Common myeloid progenitor, CD34-positive (primary cell): ENCODE measurements at regions not wholly inside any gene's neighbourhood (a gene's known extent, or its start where the extent isn't known, plus 50 kb on each side); places are given as distances from the start of the nearest gene placed in this dataset.

ENCODE experiments used
- CTCF ChIA-PET: fragments of 350-600 bp; sonication (Branson Sonifier 250); formaldehyde crosslinking; loops from one replicate; lab custom pipeline; 2021; ENCODE audit warnings: antibody characterized with exemption; lab: Charles Lee
- POLR2A ChIA-PET: fragments of 350-600 bp; sonication (Branson Sonifier 250); formaldehyde crosslinking; loops from one replicate; lab custom pipeline; 2021; ENCODE audit warnings: antibody characterized with exemption; lab: Charles Lee
- DNase-seq, 3 donors: peaks; one replicate each; pipeline versions ENCODE4 v3.0.0 to v3.0.0-alpha.2; 2013
- H3K27ac ChIP-seq, 2 experiments: 1 replicate in 1 of 2; 2 replicates in 1 of 2; pipeline ENCODE4 v1.7.0; 2013; ENCODE audit warnings: inconsistent platforms in 2 of 2, low read length in 2 of 2, mild to moderate bottlenecking in 2 of 2, low read depth in 1 of 2, moderate library complexity in 1 of 2; ENCODE audit not compliant: severe bottlenecking in 2 of 2, insufficient read depth in 1 of 2, poor library complexity in 1 of 2
- H3K27me3 ChIP-seq, 5 experiments: replicated peaks in 2 of 5; 1 replicate in 3 of 5; 2 replicates in 2 of 5; pipeline versions ENCODE4 v1.6.1 to v1.7.0; 2013; ENCODE audit warnings: low read length in 4 of 5, mild to moderate bottlenecking in 2 of 5, moderate library complexity in 2 of 5, inconsistent platforms in 1 of 5; ENCODE audit not compliant: insufficient read depth in 5 of 5, control insufficient read depth in 4 of 5
- H3K36me3 ChIP-seq, 4 experiments: 1 replicate in 2 of 4; 2 replicates in 2 of 4; pipeline versions ENCODE4 v1.6.1 to v1.7.0; 2013; ENCODE audit warnings: low read length in 3 of 4, control low read depth in 1 of 4, mild to moderate bottlenecking in 1 of 4; ENCODE audit not compliant: control insufficient read depth in 4 of 4, insufficient read depth in 4 of 4
- H3K4me1 ChIP-seq, 4 experiments: 1 replicate in 3 of 4; 2 replicates in 1 of 4; pipeline versions ENCODE4 v1.6.1 to v1.7.1; 2013; ENCODE audit warnings: low read length in 3 of 4, mild to moderate bottlenecking in 3 of 4, control low read depth in 1 of 4, inconsistent platforms in 1 of 4, moderate library complexity in 1 of 4; ENCODE audit not compliant: control insufficient read depth in 4 of 4, insufficient read depth in 4 of 4; ENCODE audit errors: control extremely low read depth in 1 of 4
- H3K4me3 ChIP-seq, 7 experiments: 1 replicate in 4 of 7; 2 replicates in 3 of 7; pipeline versions ENCODE4 v1.5.1 to v1.7.0; 2013; ENCODE audit warnings: mild to moderate bottlenecking in 7 of 7, low read length in 6 of 7, moderate library complexity in 6 of 7, inconsistent platforms in 2 of 7, low read depth in 2 of 7, control low read depth in 1 of 7; ENCODE audit not compliant: insufficient read depth in 4 of 7, control insufficient read depth in 1 of 7; ENCODE audit errors: extremely low read depth in 1 of 7
- H3K9me3 ChIP-seq, 5 experiments: 1 replicate in 4 of 5; 2 replicates in 1 of 5; pipeline versions ENCODE4 v1.6.1 to v1.7.1; 2013; ENCODE audit warnings: low read length in 4 of 5, mild to moderate bottlenecking in 2 of 5, inconsistent platforms in 1 of 5, low read depth in 1 of 5, moderate library complexity in 1 of 5; ENCODE audit not compliant: control insufficient read depth in 4 of 5, insufficient read depth in 2 of 5; ENCODE audit errors: control extremely low read depth in 1 of 5
- WGBS: methylation state at CpG from one replicate; pipeline ENCODE4 v1.1.5; 2013; ENCODE audit not compliant: insufficient coverage; 5-methylcytosine and 5-hydroxymethylcytosine counted together

DNA sequence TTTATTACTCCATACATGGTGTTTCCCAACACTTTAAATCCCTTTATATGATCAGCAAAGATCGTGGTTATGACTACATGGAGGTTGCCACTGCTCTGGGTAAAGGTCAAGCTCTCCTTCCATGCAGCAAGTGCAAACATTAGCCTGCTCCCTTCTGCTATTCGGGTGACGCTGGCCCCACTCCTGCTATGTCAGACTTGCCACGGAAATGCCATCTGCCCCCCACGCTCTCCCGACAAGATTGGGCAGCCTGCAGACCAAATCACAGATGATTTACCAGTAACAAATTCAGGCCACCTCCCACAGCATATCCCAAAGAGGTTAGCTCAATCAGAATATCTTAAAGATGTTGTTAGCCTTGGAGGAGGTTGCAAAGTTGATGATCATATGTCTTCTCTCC lies 77.8 kb upstream of the MGMT start:
- H3K4me1 ChIP-seq = peaks cover 5 to 14% (median 12%) of the 10 kb centered on the region in 4 experiments
- peaks cover 0 to 1% (median 0%) of the 10 kb centered on the region in 5 experiments for H3K27me3 ChIP-seq
- H3K9me3 ChIP-seq = no peaks in the 10 kb centered on the region
- POLR2A ChIA-PET = no interaction called here
- 100% methylated on average over 3 of the region's 6 CpGs for WGBS
- CTCF ChIA-PET = interaction anchor here (1.0 kb wide), 1 partner anchor 53 kb away, joined by 3 read pairs; no protein-coding TSS in a partner anchor
- H3K36me3 ChIP-seq = no peaks in the 10 kb centered on the region
- DNase-seq = no peak
- H3K27ac ChIP-seq = no peak overlapping the region
- no peak overlapping the region for H3K4me3 ChIP-seq

DNA sequence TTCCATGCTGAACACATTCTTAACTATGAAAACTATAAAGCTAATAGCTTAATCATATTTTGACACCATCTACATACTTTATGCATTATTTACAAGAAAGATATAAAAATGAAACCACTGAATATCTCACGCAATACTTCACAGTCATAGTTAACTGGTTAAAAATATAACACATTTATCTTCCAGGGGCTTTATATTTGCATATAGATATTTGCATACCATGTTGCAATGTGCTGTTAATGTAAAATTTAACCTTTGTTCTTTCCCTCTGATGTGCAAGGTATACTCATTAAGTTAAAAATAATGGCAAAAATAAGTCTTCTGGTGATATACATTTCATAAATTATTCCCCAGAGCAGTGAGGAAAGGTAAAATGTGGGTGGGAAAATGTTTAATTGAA lies 76.9 kb upstream of the MGMT start:
- POLR2A ChIA-PET = no interaction called here
- WGBS = no CpG with 5 or more reads among the region's 1 CpG

DNA sequence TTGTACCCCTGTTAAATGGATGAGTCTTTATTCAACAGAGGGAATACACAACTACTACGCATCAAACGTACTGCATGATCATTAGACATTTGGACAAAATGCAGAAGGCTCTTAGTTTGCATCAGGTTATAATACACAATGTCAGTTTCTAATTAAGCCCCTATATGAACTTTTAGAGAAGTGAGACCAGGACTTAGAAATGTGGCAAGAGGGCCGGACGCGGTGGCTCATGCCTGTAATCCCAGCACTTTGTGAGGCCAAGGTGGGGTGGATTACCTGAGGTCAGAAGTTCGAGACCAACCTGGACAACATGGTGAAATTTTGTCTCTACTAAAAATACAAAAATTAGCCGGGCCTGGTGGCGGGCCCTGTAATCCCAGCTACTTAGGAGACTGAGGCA lies 76.3 kb upstream of the MGMT start:
- WGBS = 100% methylated on average over 5 of the region's 8 CpGs
- ChIA-PET POLR2A (no interaction called here), CTCF (no interaction called here)
- no peak overlapping the region for H3K27ac ChIP-seq
- H3K36me3 ChIP-seq = no peaks in the 10 kb centered on the region
- H3K4me1 ChIP-seq = peaks cover 5 to 14% (median 12%) of the 10 kb centered on the region in 4 experiments
- DNase-seq = no peak
- no peaks in the 10 kb centered on the region for H3K9me3 ChIP-seq
- peaks cover 0 to 3% (median 0%) of the 10 kb centered on the region in 5 experiments for H3K27me3 ChIP-seq
- H3K4me3 ChIP-seq = no peak overlapping the region

More for the DNA sequence above, 76.9 kb upstream of the MGMT start:
- Histone ChIP-seq H3K27me3 (peaks cover 0 to 3% (median 0%) of the 10 kb centered on the region in 5 experiments), H3K4me3 (no peak overlapping the region), H3K4me1 (peaks cover 5 to 14% (median 12%) of the 10 kb centered on the region in 4 experiments), H3K36me3 (no peaks in the 10 kb centered on the region), H3K27ac (no peak overlapping the region), H3K9me3 (no peaks in the 10 kb centered on the region)
- DNase-seq = no peak
- CTCF ChIA-PET = interaction anchor here (1.0 kb wide), 1 partner anchor 52 kb away, joined by 3 read pairs; no protein-coding TSS in a partner anchor

DNA sequence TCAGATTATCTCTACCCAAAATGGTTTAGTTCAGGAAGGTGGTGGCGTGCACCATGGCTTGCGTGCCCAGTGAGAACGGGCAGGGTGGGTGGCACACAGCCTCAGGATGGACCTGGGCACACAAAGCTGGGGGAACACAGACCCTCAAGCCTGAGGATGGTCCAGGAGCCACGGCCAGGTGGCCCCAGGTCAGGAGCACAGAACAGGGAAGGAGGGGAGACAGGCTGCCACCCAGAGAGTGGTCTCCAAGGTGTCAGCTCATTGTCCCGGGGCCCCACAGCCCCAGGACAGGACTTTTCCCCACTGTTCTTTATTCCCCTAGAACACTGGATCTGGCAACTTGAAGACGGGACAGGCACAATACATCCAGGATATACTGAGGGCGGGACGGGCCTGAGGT lies 75.6 kb upstream of the MGMT start:
- DNase-seq = no peak
- Histone ChIP-seq H3K27me3 (peaks cover 0 to 3% (median 0%) of the 10 kb centered on the region in 5 experiments), H3K4me3 (no peak overlapping the region), H3K4me1 (peaks cover 5 to 10% (median 10%) of the 10 kb centered on the region in 4 experiments), H3K27ac (no peak overlapping the region), H3K36me3 (no peaks in the 10 kb centered on the region), H3K9me3 (no peaks in the 10 kb centered on the region)
- WGBS = 95% methylated on average over 5 of the region's 8 CpGs
- CTCF ChIA-PET = no interaction called here
- POLR2A ChIA-PET = no interaction called here

DNA sequence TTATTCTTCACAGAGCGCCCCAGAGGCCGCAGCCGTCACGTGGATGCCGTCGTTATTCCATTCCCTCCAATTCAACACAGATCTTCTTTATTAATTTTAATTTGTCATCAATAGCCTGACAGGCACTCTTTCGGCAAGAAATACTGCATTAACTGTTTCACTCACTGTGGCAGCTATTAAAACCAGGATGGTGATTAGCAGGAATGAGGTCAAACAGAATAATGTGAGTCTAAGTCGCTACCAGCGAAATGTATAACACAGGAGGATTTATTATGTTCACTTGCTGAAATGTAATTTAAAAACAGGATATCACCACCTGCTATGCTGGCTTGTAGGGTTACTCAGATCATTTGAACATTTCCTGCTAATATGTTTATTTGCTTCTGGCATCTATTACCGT lies 74.2 kb upstream of the MGMT start:
- Histone ChIP-seq H3K27me3 (peaks cover 0 to 3% (median 0%) of the 10 kb centered on the region in 5 experiments), H3K4me1 (no peaks in the 10 kb centered on the region)

DNA sequence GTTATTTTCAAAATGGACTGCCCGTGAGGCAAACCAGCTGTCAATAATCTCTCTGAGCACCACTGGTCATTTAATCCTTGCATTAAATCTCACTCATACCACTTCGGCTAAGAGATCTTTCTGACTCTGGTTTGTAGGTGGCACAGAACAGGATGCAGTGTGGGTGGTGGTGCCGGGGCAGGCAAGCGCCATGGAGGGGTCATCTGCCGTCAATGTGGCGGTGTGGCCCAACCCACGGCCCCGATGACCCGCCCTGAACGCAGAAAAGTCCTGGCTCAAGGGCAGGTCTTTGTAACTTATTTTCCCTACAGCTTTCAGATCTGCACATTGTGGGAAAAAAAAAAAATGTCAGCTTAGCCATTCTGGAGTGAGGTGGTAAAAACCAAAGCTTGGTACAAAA lies 73.2 kb upstream of the MGMT start:
- DNase-seq = no peak
- CTCF ChIA-PET = no interaction called here
- Histone ChIP-seq H3K27ac (no peak overlapping the region), H3K4me1 (no peaks in the 10 kb centered on the region), H3K36me3 (no peaks in the 10 kb centered on the region), H3K9me3 (no peaks in the 10 kb centered on the region), H3K4me3 (no peak overlapping the region), H3K27me3 (peaks cover 0 to 3% (median 0%) of the 10 kb centered on the region in 5 experiments)
- 95% methylated on average over 5 of the region's 10 CpGs for WGBS
- POLR2A ChIA-PET = no interaction called here

More for the DNA sequence above, 74.2 kb upstream of the MGMT start:
- H3K36me3 ChIP-seq = no peaks in the 10 kb centered on the region
- H3K9me3 ChIP-seq = no peaks in the 10 kb centered on the region
- no peak overlapping the region for H3K4me3 ChIP-seq
- no peak for DNase-seq
- POLR2A ChIA-PET = interaction anchor here (0.6 kb wide), 1 partner anchor 59 kb away, joined by 3 read pairs; no protein-coding TSS in a partner anchor
- 98% methylated on average over 7 of the region's 10 CpGs for WGBS
- H3K27ac ChIP-seq = no peak overlapping the region
- CTCF ChIA-PET = no interaction called here

DNA sequence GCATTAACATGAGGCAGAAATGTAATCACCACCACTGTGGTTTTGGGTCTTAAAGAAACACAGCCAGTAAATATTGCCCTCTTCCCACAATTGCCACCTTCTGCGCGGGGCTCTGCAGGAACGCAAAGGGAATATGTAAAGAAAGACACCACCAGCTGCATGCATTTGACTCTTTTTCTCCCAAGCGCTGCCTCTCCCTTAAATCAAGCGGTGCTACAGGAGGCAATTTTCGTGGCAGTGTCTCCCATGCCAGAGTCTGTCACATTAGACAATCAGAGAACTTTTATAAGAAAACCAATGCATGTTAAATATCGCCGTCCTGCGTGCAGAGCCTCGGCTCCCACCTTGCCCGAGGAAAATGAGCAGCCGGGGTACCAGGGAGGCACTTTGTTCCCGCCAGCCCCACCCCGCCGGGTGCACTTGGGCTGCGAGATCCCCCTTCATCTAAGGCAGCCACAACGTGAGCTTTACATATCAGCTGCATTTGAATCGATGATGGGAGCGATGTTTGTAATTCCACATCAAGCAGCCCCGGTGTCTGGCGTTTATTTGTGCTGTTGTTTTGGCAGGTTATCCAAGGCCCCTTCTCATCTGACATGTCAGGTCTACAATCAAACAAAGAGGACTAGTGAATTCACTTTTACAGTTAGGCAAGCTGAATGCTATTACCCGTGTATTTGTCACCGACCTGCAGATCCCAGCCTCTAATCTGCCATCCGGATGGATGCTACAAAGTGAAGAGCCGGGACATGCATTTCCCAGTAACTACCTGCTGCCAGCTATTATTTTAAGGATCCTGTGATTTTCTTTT lies 72.3 kb upstream of the MGMT start:
- no peak for DNase-seq
- Histone ChIP-seq H3K9me3 (no peaks in the 10 kb centered on the region), H3K27ac (no peak overlapping the region), H3K36me3 (no peaks in the 10 kb centered on the region), H3K4me3 (no peak overlapping the region), H3K27me3 (peaks cover 0 to 3% (median 0%) of the 10 kb centered on the region in 5 experiments), H3K4me1 (no peaks in the 10 kb centered on the region)
- ChIA-PET CTCF (no interaction called here), POLR2A (no interaction called here)
- WGBS = 95% methylated on average over 25 of the region's 25 CpGs
